OCI-LY7 (cell line): ENCODE measurements at regions not wholly inside any gene's neighbourhood (a gene's known extent, or its start where the extent isn't known, plus 50 kb on each side); places are given as distances from the start of the nearest gene placed in this dataset.

Source experiments
- BruUV-seq: library from RNA; stranded (reverse); fragments of 400-500 nt; replicated peaks from 2 replicates; lab custom pipeline; 2021; lab: Mats Ljungman, UMichigan
- CTCF ChIA-PET: fragments of 300-600 bp; sonication (Branson Sonifier 250); formaldehyde crosslinking; loops from one replicate; lab custom pipeline; 2022; ENCODE audit warnings: antibody characterized with exemption; ENCODE audit not compliant: unreplicated experiment; lab: Charles Lee
- POLR2A ChIA-PET: fragments of 300-600 bp; sonication (Branson Sonifier 250); formaldehyde crosslinking; loops from one replicate; lab custom pipeline; 2022; ENCODE audit warnings: antibody characterized with exemption; lab: Charles Lee
- DNase-seq: peaks from one replicate; pipeline ENCODE4 v3.0.0-alpha.2; 2015; ENCODE audit warnings: low spot score
- H2AFZ ChIP-seq: fragments of 200-600 bp; sonication (generic), shearing (Covaris generic); 2 replicates; pipeline ENCODE4 v1.6.1; 2014; ENCODE audit warnings: mild to moderate bottlenecking, antibody characterized with exemption, low read length, moderate library complexity
- H3K27ac ChIP-seq: fragments of 200-600 bp; sonication (generic); 2 replicates; pipeline ENCODE4 v1.5.1; 2014; ENCODE audit warnings: mixed run types, low read depth, mild to moderate bottlenecking, moderate library complexity, low read length, inconsistent platforms; ENCODE audit not compliant: poor library complexity, severe bottlenecking
- H3K36me3 ChIP-seq: fragments of 200-600 bp; sonication (generic); 2 replicates; pipeline ENCODE4 v1.6.1; 2014; ENCODE audit warnings: mild to moderate bottlenecking, antibody characterized with exemption, low read length, moderate library complexity, mixed read lengths; ENCODE audit not compliant: insufficient read depth
- H3K4me1 ChIP-seq: fragments of 200-600 bp; sonication (generic); 2 replicates; pipeline ENCODE4 v1.5.1; 2014; ENCODE audit warnings: mild to moderate bottlenecking, low read length; ENCODE audit not compliant: insufficient read depth, poor library complexity, severe bottlenecking
- H3K4me2 ChIP-seq: fragments of 200-600 bp; sonication (generic); 2 replicates; pipeline ENCODE4 v1.6.1; 2014; ENCODE audit warnings: mild to moderate bottlenecking, low read length
- H3K4me3 ChIP-seq: fragments of 200-600 bp; sonication (generic); 2 replicates; pipeline ENCODE4 v1.5.1; 2014; ENCODE audit warnings: mild to moderate bottlenecking, low read depth, low read length; ENCODE audit not compliant: poor library complexity, severe bottlenecking
- H3K79me2 ChIP-seq: fragments of 200-600 bp; sonication (generic); 2 replicates; pipeline ENCODE4 v1.6.1; 2016; ENCODE audit warnings: low read depth, mild to moderate bottlenecking, low read length, moderate library complexity, mixed read lengths; ENCODE audit not compliant: insufficient read depth
- H3K9me2 ChIP-seq: fragments of 200-600 bp; sonication (generic); 2 replicates; pipeline ENCODE4 v1.6.1; 2016; ENCODE audit warnings: mild to moderate bottlenecking, low read length, mixed read lengths; ENCODE audit not compliant: insufficient read depth
- H3K9me3 ChIP-seq: fragments of 200-600 bp; sonication (generic); 2 replicates; pipeline ENCODE4 v1.6.1; 2014; ENCODE audit warnings: mild to moderate bottlenecking, mixed run types, low read length, mixed read lengths
- H4K20me1 ChIP-seq: fragments of 200-600 bp; sonication (generic); 2 replicates; pipeline ENCODE4 v1.6.1; 2014; ENCODE audit warnings: mild to moderate bottlenecking, antibody characterized with exemption, low read length, moderate library complexity, mixed read lengths; ENCODE audit not compliant: insufficient read depth
- EZH2phosphoT487 ChIP-seq: fragments of 200-600 bp; sonication (generic); IDR thresholded peaks from 2 replicates; pipeline ENCODE4 v1.6.1; 2018; ENCODE audit warnings: low read depth, borderline replicate concordance, mild to moderate bottlenecking, mixed run types, antibody characterized with exemption, low read length, moderate library complexity, mixed read lengths
- intact Hi-C: fragments of 100-400 bp; cut with micrococcal nuclease; formaldehyde crosslinking; loops from one replicate; pipeline ENCODE4 v1.10.0; 2022; ENCODE audit not compliant: unreplicated experiment
- TF ChIP-seq, protein P1 (sequence below): fragments of 200-600 bp; sonication (generic); conservative IDR thresholded peaks from 2 replicates; pipeline ENCODE4 v1.5.1; 2014; ENCODE audit warnings: mild to moderate bottlenecking, antibody characterized with exemption, low read length, moderate library complexity, mixed read lengths

DNA sequence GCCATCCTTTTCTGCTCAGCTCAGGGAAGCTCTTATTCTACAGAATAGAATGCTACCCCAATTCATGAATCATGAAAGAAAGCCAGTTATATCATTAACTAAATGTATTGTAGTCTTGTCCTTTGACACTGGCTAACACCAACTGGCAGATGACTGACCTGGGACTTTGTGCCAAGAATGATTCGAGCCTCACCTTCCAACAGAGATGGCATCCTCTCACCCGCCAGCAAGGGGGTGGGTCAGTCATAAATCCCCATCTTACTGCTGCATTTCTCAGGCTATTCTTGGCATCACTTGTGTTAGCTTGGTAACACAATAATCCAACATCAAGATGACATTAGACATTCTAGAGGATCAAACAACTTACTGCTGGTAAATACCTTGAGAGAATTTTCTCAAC, 1239.8 kb upstream of the MIR17HG start:
- H2AFZ ChIP-seq, result no peak overlapping the region
- H3K36me3 ChIP-seq, result no peaks in the 10 kb centered on the region
- H3K4me3 ChIP-seq, result no peak overlapping the region
- no peaks in the 10 kb centered on the region for H4K20me1 ChIP-seq
- TF ChIP-seq, protein P1, sequence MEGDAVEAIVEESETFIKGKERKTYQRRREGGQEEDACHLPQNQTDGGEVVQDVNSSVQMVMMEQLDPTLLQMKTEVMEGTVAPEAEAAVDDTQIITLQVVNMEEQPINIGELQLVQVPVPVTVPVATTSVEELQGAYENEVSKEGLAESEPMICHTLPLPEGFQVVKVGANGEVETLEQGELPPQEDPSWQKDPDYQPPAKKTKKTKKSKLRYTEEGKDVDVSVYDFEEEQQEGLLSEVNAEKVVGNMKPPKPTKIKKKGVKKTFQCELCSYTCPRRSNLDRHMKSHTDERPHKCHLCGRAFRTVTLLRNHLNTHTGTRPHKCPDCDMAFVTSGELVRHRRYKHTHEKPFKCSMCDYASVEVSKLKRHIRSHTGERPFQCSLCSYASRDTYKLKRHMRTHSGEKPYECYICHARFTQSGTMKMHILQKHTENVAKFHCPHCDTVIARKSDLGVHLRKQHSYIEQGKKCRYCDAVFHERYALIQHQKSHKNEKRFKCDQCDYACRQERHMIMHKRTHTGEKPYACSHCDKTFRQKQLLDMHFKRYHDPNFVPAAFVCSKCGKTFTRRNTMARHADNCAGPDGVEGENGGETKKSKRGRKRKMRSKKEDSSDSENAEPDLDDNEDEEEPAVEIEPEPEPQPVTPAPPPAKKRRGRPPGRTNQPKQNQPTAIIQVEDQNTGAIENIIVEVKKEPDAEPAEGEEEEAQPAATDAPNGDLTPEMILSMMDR, result no peak
- no peak for TF ChIP-seq EZH2phosphoT487
- no peak for DNase-seq
- CTCF ChIA-PET, result no interaction called here
- POLR2A ChIA-PET, result interaction anchor here (0.5 to 1.3 kb wide), 3 partner anchors 9 to 485 kb away, joined by 3 to 5 read pairs (median 4); no protein-coding TSS in a partner anchor
- no peaks in the 10 kb centered on the region for H3K4me1 ChIP-seq
- H3K27ac ChIP-seq, result no peak overlapping the region
- peaks cover 7% of the 10 kb centered on the region; the same call in 1 of the 2 replicates for H3K9me3 ChIP-seq
- H3K79me2 ChIP-seq, result no peaks in the 10 kb centered on the region
- H3K4me2 ChIP-seq, result no peak overlapping the region
- intact Hi-C loops, result no loop called here
- H3K9me2 ChIP-seq, result no peaks in the 10 kb centered on the region
- BruUV-seq, result no TSS peak

DNA sequence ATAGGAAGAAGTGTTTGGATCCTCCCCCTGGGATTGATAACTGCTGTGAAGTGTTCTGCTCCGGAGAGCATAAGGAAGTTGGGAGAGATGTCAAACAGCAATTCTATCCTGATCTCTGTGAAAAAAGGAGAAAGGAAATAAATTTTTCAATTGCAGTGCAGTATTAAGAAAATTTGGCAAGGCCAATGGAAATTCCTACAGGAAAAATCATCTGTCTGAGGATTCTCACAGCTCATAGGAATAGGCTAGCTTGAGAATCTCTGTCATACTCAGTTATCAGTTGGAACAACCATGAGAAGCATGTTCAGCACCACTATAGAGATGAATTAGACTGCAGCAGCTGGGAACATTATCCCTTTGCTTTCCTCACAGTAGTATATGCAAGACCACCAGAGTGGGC, 1238.9 kb upstream of the MIR17HG start:
- Histone ChIP-seq H3K9me2 (no peaks in the 10 kb centered on the region), H3K36me3 (no peaks in the 10 kb centered on the region), H3K4me2 (no peak overlapping the region), H3K4me3 (no peak overlapping the region), H4K20me1 (no peaks in the 10 kb centered on the region), H3K27ac (no peak overlapping the region), H3K79me2 (no peaks in the 10 kb centered on the region), H2AFZ (no peak overlapping the region), H3K9me3 (peaks cover 7% of the 10 kb centered on the region; the same call in 1 of the 2 replicates), H3K4me1 (no peaks in the 10 kb centered on the region)
- ChIA-PET POLR2A (interaction anchor here (0.6 to 1.2 kb wide), 3 partner anchors 9 to 227 kb away, joined by 3 to 5 read pairs (median 3); no protein-coding TSS in a partner anchor), CTCF (no interaction called here)
- no TSS peak for BruUV-seq
- intact Hi-C loops, result no loop called here
- DNase-seq, result no peak
- TF ChIP-seq, protein P1, result no peak
- no peak for TF ChIP-seq EZH2phosphoT487

GRCh38 chr13:90116121-90116520, 1231.4 kb upstream of the MIR17HG start:
- ChIA-PET POLR2A (interaction anchor here (0.6 to 1.9 kb wide), 3 partner anchors 9 to 62 kb away, joined by 3 to 5 read pairs (median 4); no protein-coding TSS in a partner anchor), CTCF (no interaction called here)
- no peaks in the 10 kb centered on the region for H3K9me3 ChIP-seq
- TF ChIP-seq, protein P1, result no peak
- no peak for TF ChIP-seq EZH2phosphoT487
- BruUV-seq, result no TSS peak
- H3K4me1 ChIP-seq, result no peaks in the 10 kb centered on the region
- no peak overlapping the region for H2AFZ ChIP-seq
- intact Hi-C loops, result no loop called here
- no peaks in the 10 kb centered on the region for H3K9me2 ChIP-seq
- no peaks in the 10 kb centered on the region for H3K36me3 ChIP-seq
- H3K4me3 ChIP-seq, result no peak overlapping the region
- H4K20me1 ChIP-seq, result no peaks in the 10 kb centered on the region
- no peak overlapping the region for H3K27ac ChIP-seq
- no peaks in the 10 kb centered on the region for H3K79me2 ChIP-seq
- DNase-seq, result no peak
- no peak overlapping the region for H3K4me2 ChIP-seq
